ENCODE measurements at regions not wholly inside any gene's neighbourhood (a gene's known extent, or its start where the extent isn't known, plus 50 kb on each side); places are given as distances from the start of the nearest gene placed in this dataset.

- no peak overlapping the region for H3K4me3 ChIP-seq
- intact Hi-C loops (cut with DNase I), result no loop called here
- no peak overlapping the region for H3K27ac ChIP-seq
These were observed 164.0 kb downstream of the PMP22 start for GRCh38 chr17:15101175-15101574.

GRCh38 chr17:15096511-15096910 is 168.6 kb downstream of the PMP22 start:
- H3K36me3 ChIP-seq, result no peaks in the 10 kb centered on the region
- no peaks in the 10 kb centered on the region for H3K4me1 ChIP-seq
- H3K9me3 ChIP-seq, result no peaks in the 10 kb centered on the region
- DNase-seq, result no peak
- no peak overlapping the region for H3K27ac ChIP-seq
- no peak overlapping the region for H3K4me3 ChIP-seq
- no peak overlapping the region for H3K9ac ChIP-seq (ENCODE audit: low read depth in 2 of 2, low read length in 2 of 2)
- no peaks in the 10 kb centered on the region for H3K27me3 ChIP-seq
- intact Hi-C loops (cut with DNase I), result no loop called here
- no peak for TF ChIP-seq CTCF (IDR thresholded peaks at IDR 0.05)

More at GRCh38 chr17:15101175-15101574, 164.0 kb downstream of the PMP22 start:
- no peaks in the 10 kb centered on the region for H3K9me3 ChIP-seq
- no peaks in the 10 kb centered on the region for H3K27me3 ChIP-seq
- TF ChIP-seq CTCF (IDR thresholded peaks at IDR 0.05), result no peak
- H3K4me1 ChIP-seq, result no peaks in the 10 kb centered on the region
- no peak for DNase-seq
- no peaks in the 10 kb centered on the region for H3K36me3 ChIP-seq
- H3K9ac ChIP-seq (ENCODE audit: low read depth in 2 of 2, low read length in 2 of 2), result no peak overlapping the region

- TF ChIP-seq CTCF (IDR thresholded peaks at IDR 0.05), result no peak
- DNase-seq, result no peak
- Histone ChIP-seq H3K27me3 (no peaks in the 10 kb centered on the region), H3K36me3 (no peaks in the 10 kb centered on the region), H3K9ac (ENCODE audit: low read depth in 2 of 2, low read length in 2 of 2) (no peak overlapping the region), H3K4me3 (no peak overlapping the region), H3K27ac (no peak overlapping the region), H3K9me3 (no peaks in the 10 kb centered on the region), H3K4me1 (no peaks in the 10 kb centered on the region)
- intact Hi-C loops (cut with DNase I), result no loop called here
These were observed 169.2 kb downstream of the PMP22 start for GRCh38 chr17:15095935-15096334.

- DNase-seq, result no peak
- no peaks in the 10 kb centered on the region for H3K27me3 ChIP-seq
- no peaks in the 10 kb centered on the region for H3K4me1 ChIP-seq
- intact Hi-C loops (cut with DNase I), result no loop called here
- no peaks in the 10 kb centered on the region for H3K9me3 ChIP-seq
- no peaks in the 10 kb centered on the region for H3K36me3 ChIP-seq
- no peak for TF ChIP-seq CTCF (IDR thresholded peaks at IDR 0.05)
- no peak overlapping the region for H3K4me3 ChIP-seq
- H3K27ac ChIP-seq, result no peak overlapping the region
- H3K9ac ChIP-seq (ENCODE audit: low read depth in 2 of 2, low read length in 2 of 2), result no peak overlapping the region
These were observed 172.4 kb downstream of the PMP22 start for GRCh38 chr17:15092762-15093161.

GRCh38 chr17:15092261-15092660 is 172.9 kb downstream of the PMP22 start:
- H3K9me3 ChIP-seq, result no peaks in the 10 kb centered on the region
- DNase-seq, result no peak
- no peak for TF ChIP-seq CTCF (IDR thresholded peaks at IDR 0.05)
- H3K27ac ChIP-seq, result no peak overlapping the region
- no peak overlapping the region for H3K9ac ChIP-seq (ENCODE audit: low read depth in 2 of 2, low read length in 2 of 2)
- no peaks in the 10 kb centered on the region for H3K36me3 ChIP-seq
- no peaks in the 10 kb centered on the region for H3K4me1 ChIP-seq
- H3K27me3 ChIP-seq, result no peaks in the 10 kb centered on the region
- no peak overlapping the region for H3K4me3 ChIP-seq
- intact Hi-C loops (cut with DNase I), result no loop called here

GRCh38 chr17:15091825-15092224 is 173.3 kb downstream of the PMP22 start:
- DNase-seq, result no peak
- Histone ChIP-seq H3K27me3 (no peaks in the 10 kb centered on the region), H3K9ac (ENCODE audit: low read depth in 2 of 2, low read length in 2 of 2) (no peak overlapping the region), H3K27ac (no peak overlapping the region), H3K4me1 (no peaks in the 10 kb centered on the region), H3K4me3 (no peak overlapping the region), H3K9me3 (no peaks in the 10 kb centered on the region), H3K36me3 (no peaks in the 10 kb centered on the region)
- no peak for TF ChIP-seq CTCF (IDR thresholded peaks at IDR 0.05)
- intact Hi-C loops (cut with DNase I), result no loop called here

Measured in colonic mucosa (tissue), 4 donors.